ENCODE measurements at regions not wholly inside any gene's neighbourhood (a gene's known extent, or its start where the extent isn't known, plus 50 kb on each side); places are given as distances from the start of the nearest gene placed in this dataset.

- Histone ChIP-seq H3K36me3 (no peaks in the 10 kb centered on the region), H3K4me3 (no peak overlapping the region), H3K27ac (no peak overlapping the region), H3K27me3 (no peaks in the 10 kb centered on the region), H3K4me1 (peaks cover 0 to 5% (median 0%) of the 10 kb centered on the region in 3 donors), H3K9me3 (no peaks in the 10 kb centered on the region)
- WGBS, 2 donors, result 89% methylated on average over 1 of the region's 1 CpG
- TF ChIP-seq POLR2A (IDR thresholded peaks at IDR 0.05) (no peak), CTCF (IDR thresholded peaks at IDR 0.05) (no peak)
- DNase-seq, result no peak
- intact Hi-C loops (cut with DNase I), result no loop called here
Observed at GRCh38 chr3:137207616-137208015, 249.8 kb downstream of the IL20RB start.

GRCh38 chr3:137217733-137218132, 259.9 kb downstream of the IL20RB start:
- TF ChIP-seq POLR2A (IDR thresholded peaks at IDR 0.05) (no peak), CTCF (IDR thresholded peaks at IDR 0.05) (no peak)
- intact Hi-C loops (cut with DNase I), result no loop called here
- H3K9me3 ChIP-seq, result no peaks in the 10 kb centered on the region
- H3K4me3 ChIP-seq, result no peak overlapping the region
- no peaks in the 10 kb centered on the region for H3K4me1 ChIP-seq
- no peaks in the 10 kb centered on the region for H3K27me3 ChIP-seq
- DNase-seq, result no peak
- H3K36me3 ChIP-seq, result no peaks in the 10 kb centered on the region
- no peak overlapping the region for H3K27ac ChIP-seq
- WGBS, 2 donors, result 33 to 36% methylated on average over 5 of the region's 5 CpGs

- 73 to 93% methylated on average over 1 of the region's 1 CpG for WGBS, 2 donors
Observed at GRCh38 chr3:137219801-137220445, 262.1 kb downstream of the IL20RB start.

GRCh38 chr3:137222736-137223225, 265.0 kb downstream of the IL20RB start:
- H3K36me3 ChIP-seq, result no peaks in the 10 kb centered on the region
- H3K27ac ChIP-seq, result no peak overlapping the region
- H3K4me3 ChIP-seq, result no peak overlapping the region
- TF ChIP-seq POLR2A (IDR thresholded peaks at IDR 0.05) (no peak), CTCF (IDR thresholded peaks at IDR 0.05) (no peak)
- intact Hi-C loops (cut with DNase I), result no loop called here
- DNase-seq, result no peak
- H3K9me3 ChIP-seq, result no peaks in the 10 kb centered on the region
- no peaks in the 10 kb centered on the region for H3K4me1 ChIP-seq
- no peaks in the 10 kb centered on the region for H3K27me3 ChIP-seq
- WGBS, 2 donors, result 66 to 67% methylated on average over 2 of the region's 2 CpGs

More at GRCh38 chr3:137219801-137220445, 262.1 kb downstream of the IL20RB start:
- intact Hi-C loops (cut with DNase I), result no loop called here
- no peaks in the 10 kb centered on the region for H3K9me3 ChIP-seq
- H3K27ac ChIP-seq, result no peak overlapping the region
- H3K36me3 ChIP-seq, result no peaks in the 10 kb centered on the region
- no peak for DNase-seq
- no peak overlapping the region for H3K4me3 ChIP-seq
- H3K27me3 ChIP-seq, result no peaks in the 10 kb centered on the region
- no peaks in the 10 kb centered on the region for H3K4me1 ChIP-seq
- TF ChIP-seq POLR2A (IDR thresholded peaks at IDR 0.05) (no peak), CTCF (IDR thresholded peaks at IDR 0.05) (no peak)

GRCh38 chr3:137224464-137224863, 266.7 kb downstream of the IL20RB start:
- no peaks in the 10 kb centered on the region for H3K9me3 ChIP-seq
- H3K4me3 ChIP-seq, result no peak overlapping the region
- no peaks in the 10 kb centered on the region for H3K4me1 ChIP-seq
- DNase-seq, result no peak
- no peak overlapping the region for H3K27ac ChIP-seq
- WGBS, 2 donors, result 60 to 94% methylated on average over 3 of the region's 3 CpGs
- H3K36me3 ChIP-seq, result no peaks in the 10 kb centered on the region
- no peak for TF ChIP-seq CTCF (IDR thresholded peaks at IDR 0.05)
- no peak for TF ChIP-seq POLR2A (IDR thresholded peaks at IDR 0.05)
- H3K27me3 ChIP-seq, result no peaks in the 10 kb centered on the region
- intact Hi-C loops (cut with DNase I), result no loop called here

All from esophagus squamous epithelium (tissue), 5 donors.